ENCODE measurements at regions not wholly inside any gene's neighbourhood (a gene's known extent, or its start where the extent isn't known, plus 50 kb on each side); places are given as distances from the start of the nearest gene placed in this dataset.

DNA sequence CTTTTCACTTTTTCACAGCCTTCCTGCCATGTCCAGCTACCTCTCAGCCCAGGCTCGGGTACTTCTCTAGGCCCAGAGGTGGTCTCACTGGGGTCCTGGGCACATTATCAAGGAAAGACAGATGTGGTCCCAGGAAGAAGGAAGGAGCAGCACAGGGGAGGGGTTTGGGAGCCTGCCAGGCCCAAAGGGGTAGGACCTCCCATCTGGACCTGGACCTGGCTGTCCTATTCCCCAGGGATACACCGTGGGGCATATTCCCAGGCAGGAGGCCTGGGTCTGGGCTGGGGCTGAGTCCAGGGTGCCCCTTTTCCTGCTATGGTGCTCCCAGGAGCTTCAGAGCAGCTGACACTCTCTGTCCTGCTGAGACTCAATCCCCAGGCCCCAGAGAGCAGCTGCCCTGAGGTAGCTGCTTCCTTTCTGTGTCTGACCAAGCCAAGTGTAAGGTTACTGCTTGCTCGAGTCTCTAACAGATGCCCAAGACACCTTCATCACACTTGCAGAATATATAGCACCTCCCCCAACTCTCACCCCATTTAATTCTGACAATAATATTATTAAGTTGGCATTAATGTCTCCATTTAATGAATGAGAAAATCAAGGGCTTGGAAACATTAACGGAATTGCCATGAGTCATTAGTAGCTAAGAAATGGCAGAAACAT lies 232.0 kb downstream of the BUD13 start:
- H3K4me3 ChIP-seq, result no peak overlapping the region
- H3K36me3 ChIP-seq, result no peaks in the 10 kb centered on the region
- H3K9me3 ChIP-seq (replicated peaks), result no peaks in the 10 kb centered on the region
- no peak for DNase-seq (ENCODE audit: low read depth in 1 of 2, low spot score in 2 of 2)
- no peak overlapping the region for H3K27ac ChIP-seq
- no peaks in the 10 kb centered on the region for H3K4me1 ChIP-seq (replicated peaks)
- no peaks in the 10 kb centered on the region for H3K27me3 ChIP-seq (replicated peaks)

DNA sequence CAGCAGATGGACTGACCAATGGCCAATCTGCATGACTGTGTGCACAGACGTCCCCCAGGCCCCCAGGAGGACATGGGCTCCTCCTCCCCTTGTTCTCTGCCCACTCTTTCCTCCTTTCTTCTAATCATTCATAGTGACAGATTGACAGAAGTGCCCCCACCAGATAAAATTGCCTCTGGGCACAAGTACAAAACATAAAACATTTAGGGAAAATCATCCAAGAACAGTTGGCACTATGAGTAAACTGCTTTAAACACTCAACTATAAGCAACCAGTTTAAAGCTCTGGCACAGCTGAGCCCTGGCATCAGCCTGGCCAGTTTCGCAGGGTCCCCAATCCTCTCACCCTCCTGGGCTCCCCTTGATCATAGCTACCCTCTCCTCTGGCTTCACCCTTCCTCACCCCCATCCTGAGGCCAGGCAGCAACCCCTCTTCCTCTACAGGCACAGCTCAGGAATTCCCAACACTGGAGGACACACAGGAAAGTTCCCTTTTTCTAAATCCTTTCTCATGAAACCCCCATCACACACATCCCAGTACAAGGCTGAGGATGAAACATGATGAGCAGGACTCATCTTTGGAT lies 232.9 kb downstream of the BUD13 start:
- no peaks in the 10 kb centered on the region for H3K4me1 ChIP-seq (replicated peaks)

DNA sequence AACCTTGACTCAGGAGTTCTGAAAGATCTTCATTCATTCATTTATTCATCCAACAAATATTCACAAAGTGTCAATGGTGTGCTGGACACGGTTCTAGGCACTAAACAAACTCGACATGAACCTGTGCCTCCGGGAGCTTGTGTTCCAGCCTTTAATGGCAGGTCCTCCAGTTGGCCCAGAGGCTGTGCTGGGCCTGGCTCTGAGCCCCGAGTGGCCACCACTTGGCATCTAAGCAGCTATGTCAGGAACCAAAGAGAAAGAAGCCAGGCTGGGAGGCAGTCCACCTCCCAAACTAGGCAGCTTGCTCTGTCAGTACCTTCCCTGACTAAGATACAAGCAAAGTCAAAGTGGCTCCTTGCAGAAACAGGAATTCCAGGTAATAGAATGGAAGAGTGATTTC lies 233.6 kb downstream of the BUD13 start:
- H3K9me3 ChIP-seq (replicated peaks), result no peaks in the 10 kb centered on the region
- H3K27me3 ChIP-seq (replicated peaks), result no peaks in the 10 kb centered on the region
- H3K4me1 ChIP-seq (replicated peaks), result no peaks in the 10 kb centered on the region
- no peaks in the 10 kb centered on the region for H3K36me3 ChIP-seq
- no peak overlapping the region for H3K4me3 ChIP-seq
- no peak overlapping the region for H3K27ac ChIP-seq
- no peak for DNase-seq (ENCODE audit: low read depth in 1 of 2, low spot score in 2 of 2)

More for the DNA sequence above, 232.9 kb downstream of the BUD13 start:
- Histone ChIP-seq H3K9me3 (replicated peaks) (no peaks in the 10 kb centered on the region), H3K27me3 (replicated peaks) (no peaks in the 10 kb centered on the region), H3K4me3 (no peak overlapping the region), H3K27ac (no peak overlapping the region), H3K36me3 (no peaks in the 10 kb centered on the region)
- no peak for DNase-seq (ENCODE audit: low read depth in 1 of 2, low spot score in 2 of 2)

DNA sequence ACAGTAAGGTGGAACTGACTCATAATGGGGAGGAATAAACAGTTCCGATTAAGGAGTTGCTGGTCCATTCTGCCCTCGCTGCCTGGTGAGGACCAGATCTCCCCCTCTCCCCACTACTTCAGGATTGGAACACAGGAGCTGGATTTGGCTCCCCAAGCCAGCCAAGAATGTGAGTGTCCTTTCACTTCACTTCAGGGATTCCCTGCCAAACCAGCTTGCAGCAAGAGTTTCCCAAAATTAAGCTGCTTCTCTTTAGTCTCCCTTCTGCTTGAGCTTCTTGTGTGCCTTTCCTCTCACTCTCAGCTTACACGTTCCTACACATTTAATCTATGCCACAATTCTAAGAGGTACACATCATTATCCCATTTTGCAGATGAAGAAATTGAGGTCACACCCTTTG lies 234.1 kb downstream of the BUD13 start:
- no peaks in the 10 kb centered on the region for H3K9me3 ChIP-seq (replicated peaks)
- DNase-seq (ENCODE audit: low read depth in 1 of 2, low spot score in 2 of 2), result no peak

GRCh38 chr11:116537709-116538108 lies 235.1 kb downstream of the BUD13 start:
- Histone ChIP-seq H3K27ac (no peak overlapping the region), H3K4me1 (replicated peaks) (no peaks in the 10 kb centered on the region), H3K9me3 (replicated peaks) (no peaks in the 10 kb centered on the region), H3K36me3 (no peaks in the 10 kb centered on the region), H3K27me3 (replicated peaks) (no peaks in the 10 kb centered on the region), H3K4me3 (no peak overlapping the region)
- DNase-seq (ENCODE audit: low read depth in 1 of 2, low spot score in 2 of 2), result no peak

More for the DNA sequence above, 234.1 kb downstream of the BUD13 start:
- no peak overlapping the region for H3K4me3 ChIP-seq
- H3K4me1 ChIP-seq (replicated peaks), result no peaks in the 10 kb centered on the region
- H3K36me3 ChIP-seq, result no peaks in the 10 kb centered on the region
- no peak overlapping the region for H3K27ac ChIP-seq
- H3K27me3 ChIP-seq (replicated peaks), result no peaks in the 10 kb centered on the region

GRCh38 chr11:116537121-116537520 lies 235.7 kb downstream of the BUD13 start:
- Histone ChIP-seq H3K36me3 (no peaks in the 10 kb centered on the region), H3K4me1 (replicated peaks) (no peaks in the 10 kb centered on the region), H3K9me3 (replicated peaks) (no peaks in the 10 kb centered on the region), H3K27ac (no peak overlapping the region), H3K27me3 (replicated peaks) (no peaks in the 10 kb centered on the region), H3K4me3 (no peak overlapping the region)
- no peak for DNase-seq (ENCODE audit: low read depth in 1 of 2, low spot score in 2 of 2)

DNA sequence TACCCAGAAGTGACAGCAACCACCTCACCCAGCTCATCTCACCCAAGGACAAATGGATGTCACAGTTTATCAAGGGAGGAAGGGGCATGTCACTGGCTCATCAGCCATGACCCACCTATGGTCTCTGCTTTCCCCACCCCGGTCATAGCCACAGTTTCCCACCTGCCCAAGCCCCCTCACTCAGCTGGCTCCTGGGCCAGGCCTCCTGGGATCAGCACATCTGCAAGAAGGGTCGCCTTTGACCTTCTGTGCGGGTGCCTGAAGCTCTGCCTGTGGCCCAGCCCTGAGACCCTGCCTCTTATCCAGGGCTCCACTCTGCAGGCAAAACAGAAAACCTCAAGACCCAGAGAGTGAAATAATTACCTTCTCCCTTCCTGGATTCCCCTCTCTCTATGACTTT lies 236.4 kb downstream of the BUD13 start:
- Histone ChIP-seq H3K4me1 (replicated peaks) (no peaks in the 10 kb centered on the region), H3K36me3 (no peaks in the 10 kb centered on the region), H3K27ac (no peak overlapping the region), H3K9me3 (replicated peaks) (no peaks in the 10 kb centered on the region), H3K4me3 (no peak overlapping the region), H3K27me3 (replicated peaks) (no peaks in the 10 kb centered on the region)
- no peak for DNase-seq (ENCODE audit: low read depth in 1 of 2, low spot score in 2 of 2)

DNA sequence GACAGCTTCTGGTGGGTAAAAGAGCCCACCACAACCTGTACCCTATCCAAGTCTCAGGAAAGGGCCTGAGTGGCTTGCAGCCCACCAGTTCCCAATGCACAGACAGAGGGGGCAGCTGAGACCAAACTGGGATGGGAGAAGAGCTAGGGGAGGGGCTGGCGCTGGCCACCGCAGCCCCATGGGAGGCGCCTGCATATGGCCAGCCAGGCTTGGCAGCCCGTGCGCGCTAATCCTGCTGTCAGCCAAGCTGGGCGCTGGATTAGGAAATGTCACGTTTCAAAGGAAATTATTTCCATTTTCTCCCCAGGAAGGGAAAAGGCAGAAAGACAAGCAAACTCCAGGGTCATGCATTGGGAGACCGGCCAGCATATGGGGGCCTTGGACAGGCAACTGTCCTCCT lies 236.8 kb downstream of the BUD13 start:
- DNase-seq (ENCODE audit: low read depth in 1 of 2, low spot score in 2 of 2), result no peak
- H3K9me3 ChIP-seq (replicated peaks), result no peaks in the 10 kb centered on the region
- H3K4me3 ChIP-seq, result no peak overlapping the region
- no peak overlapping the region for H3K27ac ChIP-seq
- H3K27me3 ChIP-seq (replicated peaks), result no peaks in the 10 kb centered on the region
- H3K4me1 ChIP-seq (replicated peaks), result no peaks in the 10 kb centered on the region
- no peaks in the 10 kb centered on the region for H3K36me3 ChIP-seq

GRCh38 chr11:116535120-116535519 lies 237.7 kb downstream of the BUD13 start:
- Histone ChIP-seq H3K9me3 (replicated peaks) (no peaks in the 10 kb centered on the region), H3K4me1 (replicated peaks) (no peaks in the 10 kb centered on the region), H3K27ac (no peak overlapping the region), H3K4me3 (no peak overlapping the region), H3K36me3 (no peaks in the 10 kb centered on the region), H3K27me3 (replicated peaks) (0 out of 2 replicates have a peak, but pooled peaks cover 4% of the 10 kb centered on the region)
- DNase-seq (ENCODE audit: low read depth in 1 of 2, low spot score in 2 of 2), result no peak

GRCh38 chr11:116534270-116534975 lies 238.4 kb downstream of the BUD13 start:
- Histone ChIP-seq H3K9me3 (replicated peaks) (no peaks in the 10 kb centered on the region), H3K4me3 (no peak overlapping the region), H3K27me3 (replicated peaks) (0 out of 2 replicates have a peak, but pooled peaks cover 4% of the 10 kb centered on the region), H3K36me3 (no peaks in the 10 kb centered on the region), H3K27ac (no peak overlapping the region), H3K4me1 (replicated peaks) (no peaks in the 10 kb centered on the region)
- no peak for DNase-seq (ENCODE audit: low read depth in 1 of 2, low spot score in 2 of 2)

DNA sequence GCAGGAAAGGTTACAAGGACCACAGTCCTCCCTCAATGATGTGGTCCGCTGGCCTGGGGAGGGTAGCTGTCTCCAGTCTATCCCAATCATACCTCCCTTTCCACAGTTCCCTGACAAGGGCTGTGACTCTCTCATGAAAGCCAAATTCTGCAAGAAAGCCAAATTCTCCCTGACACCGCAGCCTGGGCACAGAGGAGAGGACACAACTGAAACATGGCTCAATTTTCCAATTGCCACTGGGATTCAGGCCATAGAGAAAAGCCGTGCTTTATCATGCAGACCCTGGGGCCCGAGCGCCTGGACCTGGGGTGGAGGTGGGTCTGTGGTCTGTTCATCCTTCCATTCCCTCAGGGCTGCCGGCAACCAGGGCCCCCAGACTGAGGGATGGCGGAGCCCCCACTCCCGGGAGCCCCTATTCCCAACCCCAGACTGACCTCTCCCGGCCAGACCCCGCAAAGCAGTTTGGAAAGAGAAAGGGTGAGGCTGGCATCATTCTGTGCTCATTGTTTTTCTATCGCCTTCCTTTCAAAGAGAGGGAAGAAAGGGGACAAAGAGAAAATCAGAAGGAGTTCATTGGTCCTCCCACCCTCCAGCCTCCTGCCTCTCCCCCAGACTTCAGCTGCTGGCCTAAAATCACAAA lies 239.5 kb downstream of the BUD13 start:
- Histone ChIP-seq H3K27ac (no peak overlapping the region), H3K4me1 (replicated peaks) (no peaks in the 10 kb centered on the region), H3K27me3 (replicated peaks) (0 out of 2 replicates have a peak, but pooled peaks cover 4% of the 10 kb centered on the region), H3K36me3 (no peaks in the 10 kb centered on the region), H3K9me3 (replicated peaks) (no peaks in the 10 kb centered on the region), H3K4me3 (no peak overlapping the region)
- no peak for DNase-seq (ENCODE audit: low read depth in 1 of 2, low spot score in 2 of 2)

DNA sequence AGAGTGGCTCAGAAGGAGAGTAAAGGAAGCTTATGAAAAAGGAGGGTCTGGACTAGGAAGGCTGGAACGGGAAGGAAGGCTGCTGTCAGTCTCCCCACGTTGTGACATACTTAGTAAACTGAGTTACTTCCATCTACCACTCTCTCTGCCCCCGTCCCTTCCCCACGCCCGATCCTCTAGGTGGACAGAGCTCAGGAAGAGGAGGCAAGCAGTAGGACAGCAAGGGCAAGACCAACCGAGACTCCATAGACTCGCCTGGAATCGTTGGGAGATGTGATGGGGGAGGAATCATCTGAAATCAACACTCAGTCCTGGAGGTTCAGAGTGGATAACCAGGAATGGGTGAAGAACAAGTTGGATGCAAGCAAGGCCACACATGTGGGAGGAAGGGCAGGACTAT lies 240.7 kb downstream of the BUD13 start:
- H3K9me3 ChIP-seq (replicated peaks), result no peaks in the 10 kb centered on the region
- H3K36me3 ChIP-seq, result no peaks in the 10 kb centered on the region
- DNase-seq (ENCODE audit: low read depth in 1 of 2, low spot score in 2 of 2), result no peak
- no peaks in the 10 kb centered on the region for H3K4me1 ChIP-seq (replicated peaks)
- no peak overlapping the region for H3K27ac ChIP-seq
- 0 out of 2 replicates have a peak, but pooled peaks cover 4% of the 10 kb centered on the region for H3K27me3 ChIP-seq (replicated peaks)
- H3K4me3 ChIP-seq, result no peak overlapping the region

GRCh38 chr11:116530705-116531104 lies 242.1 kb downstream of the BUD13 start:
- Histone ChIP-seq H3K9me3 (replicated peaks) (no peaks in the 10 kb centered on the region), H3K4me3 (no peak overlapping the region), H3K36me3 (no peaks in the 10 kb centered on the region), H3K27me3 (replicated peaks) (0 out of 2 replicates have a peak, but pooled peaks cover 4% of the 10 kb centered on the region), H3K27ac (no peak overlapping the region), H3K4me1 (replicated peaks) (no peaks in the 10 kb centered on the region)
- DNase-seq (ENCODE audit: low read depth in 1 of 2, low spot score in 2 of 2), result no peak

- H3K27me3 ChIP-seq (replicated peaks), result 0 out of 2 replicates have a peak, but pooled peaks cover 4% of the 10 kb centered on the region
- no peaks in the 10 kb centered on the region for H3K36me3 ChIP-seq
- H3K4me1 ChIP-seq (replicated peaks), result no peaks in the 10 kb centered on the region
- DNase-seq (ENCODE audit: low read depth in 1 of 2, low spot score in 2 of 2), result no peak
- H3K4me3 ChIP-seq, result no peak overlapping the region
- H3K27ac ChIP-seq, result no peak overlapping the region
- H3K9me3 ChIP-seq (replicated peaks), result no peaks in the 10 kb centered on the region
These were observed 243.5 kb downstream of the BUD13 start for GRCh38 chr11:116529271-116529670.

Measured in SJSA1 (cell line).